Testis (tissue), 2 donors: ENCODE measurements at regions not wholly inside any gene's neighbourhood (a gene's known extent, or its start where the extent isn't known, plus 50 kb on each side); places are given as distances from the start of the nearest gene placed in this dataset.

Experiments used
- POLR2A ChIP-seq: fragments of 450-650 bp; IDR thresholded peaks from one replicate; pipeline ENCODE4 v1.6.1; 2017; ENCODE audit warnings: antibody characterized with exemption, mild to moderate bottlenecking, moderate library complexity
- TF ChIP-seq, protein P1 (sequence below), 3 experiments: fragments of 450-650 bp in 2 of 3; fragments of 200-600 bp in 1 of 3; sonication (generic) in 1 of 3; IDR thresholded peaks; one replicate each; pipeline ENCODE4 v1.5.1; 2016 to 2019; ENCODE audit warnings: antibody characterized with exemption in 3 of 3, mild to moderate bottlenecking in 2 of 3, moderate library complexity in 1 of 3

DNA sequence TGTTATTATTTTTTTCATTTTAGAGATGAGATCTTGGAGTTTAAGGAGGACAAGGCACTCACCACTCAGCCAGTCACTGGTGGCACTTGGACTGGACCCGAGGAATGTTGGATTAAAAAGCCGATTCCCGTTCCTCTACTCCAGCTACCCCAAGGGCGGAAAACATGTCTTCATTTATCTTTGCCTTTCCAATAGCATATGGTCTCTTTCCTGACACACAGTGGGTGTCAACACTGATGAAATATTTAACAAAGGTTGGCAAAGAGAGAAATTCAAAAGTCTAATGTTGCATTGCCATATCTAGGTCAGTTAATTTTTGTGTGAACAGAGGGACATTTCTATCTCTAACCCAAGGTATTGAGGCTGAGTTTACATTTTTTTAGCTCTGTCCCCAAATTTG lies 459.7 kb downstream of the RBFOX1 start:
- TF ChIP-seq, protein P1, sequence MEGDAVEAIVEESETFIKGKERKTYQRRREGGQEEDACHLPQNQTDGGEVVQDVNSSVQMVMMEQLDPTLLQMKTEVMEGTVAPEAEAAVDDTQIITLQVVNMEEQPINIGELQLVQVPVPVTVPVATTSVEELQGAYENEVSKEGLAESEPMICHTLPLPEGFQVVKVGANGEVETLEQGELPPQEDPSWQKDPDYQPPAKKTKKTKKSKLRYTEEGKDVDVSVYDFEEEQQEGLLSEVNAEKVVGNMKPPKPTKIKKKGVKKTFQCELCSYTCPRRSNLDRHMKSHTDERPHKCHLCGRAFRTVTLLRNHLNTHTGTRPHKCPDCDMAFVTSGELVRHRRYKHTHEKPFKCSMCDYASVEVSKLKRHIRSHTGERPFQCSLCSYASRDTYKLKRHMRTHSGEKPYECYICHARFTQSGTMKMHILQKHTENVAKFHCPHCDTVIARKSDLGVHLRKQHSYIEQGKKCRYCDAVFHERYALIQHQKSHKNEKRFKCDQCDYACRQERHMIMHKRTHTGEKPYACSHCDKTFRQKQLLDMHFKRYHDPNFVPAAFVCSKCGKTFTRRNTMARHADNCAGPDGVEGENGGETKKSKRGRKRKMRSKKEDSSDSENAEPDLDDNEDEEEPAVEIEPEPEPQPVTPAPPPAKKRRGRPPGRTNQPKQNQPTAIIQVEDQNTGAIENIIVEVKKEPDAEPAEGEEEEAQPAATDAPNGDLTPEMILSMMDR (IDR thresholded peaks at IDR 0.05) = no peak
- TF ChIP-seq POLR2A = no peak
